Fibroblast of gingiva (primary cell): ENCODE measurements at regions not wholly inside any gene's neighbourhood (a gene's known extent, or its start where the extent isn't known, plus 50 kb on each side); places are given as distances from the start of the nearest gene placed in this dataset.

Experiments
- DNase-seq: peaks from one replicate; pipeline ENCODE4 v3.0.0-alpha.2; 2011; ENCODE audit warnings: low read depth

GRCh38 chr5:4941957-4942830 is 197.9 kb upstream of the ADAMTS16 start:
- no peak for DNase-seq

GRCh38 chr5:4942831-4943178 is 197.3 kb upstream of the ADAMTS16 start:
- DNase-seq, result no peak

- no peak for DNase-seq
Measured at GRCh38 chr5:4945296-4945695, 194.8 kb upstream of the ADAMTS16 start.

GRCh38 chr5:4947106-4947505 is 193.0 kb upstream of the ADAMTS16 start:
- DNase-seq, result no peak

- DNase-seq, result no peak
Measured at GRCh38 chr5:4947893-4948536, 192.1 kb upstream of the ADAMTS16 start.

GRCh38 chr5:4949108-4949507 is 191.0 kb upstream of the ADAMTS16 start:
- no peak for DNase-seq

GRCh38 chr5:4953576-4953975 is 186.6 kb upstream of the ADAMTS16 start:
- DNase-seq, result no peak

- no peak for DNase-seq
Measured at GRCh38 chr5:4954048-4954447, 186.1 kb upstream of the ADAMTS16 start.

GRCh38 chr5:4963265-4963664 is 176.9 kb upstream of the ADAMTS16 start:
- DNase-seq, result no peak

- DNase-seq, result no peak
Measured at GRCh38 chr5:4969351-4969750, 170.8 kb upstream of the ADAMTS16 start.

- DNase-seq, result no peak
Measured at GRCh38 chr5:4970171-4970570, 170.0 kb upstream of the ADAMTS16 start.

GRCh38 chr5:4976902-4977301 is 163.2 kb upstream of the ADAMTS16 start:
- DNase-seq, result no peak

GRCh38 chr5:4977416-4978110 is 162.6 kb upstream of the ADAMTS16 start:
- no peak for DNase-seq

GRCh38 chr5:4980201-4980600 is 159.9 kb upstream of the ADAMTS16 start:
- no peak for DNase-seq

GRCh38 chr5:4981608-4982007 is 158.5 kb upstream of the ADAMTS16 start:
- DNase-seq, result no peak

- DNase-seq, result no peak
Measured at GRCh38 chr5:4983701-4984100, 156.4 kb upstream of the ADAMTS16 start.

- DNase-seq, result no peak
Measured at GRCh38 chr5:4984461-4984860, 155.7 kb upstream of the ADAMTS16 start.

- DNase-seq, result no peak
Measured at GRCh38 chr5:4987431-4987830, 152.7 kb upstream of the ADAMTS16 start.

GRCh38 chr5:4989118-4989517 is 151.0 kb upstream of the ADAMTS16 start:
- DNase-seq, result no peak

- no peak for DNase-seq
Measured at GRCh38 chr5:4990017-4990416, 150.1 kb upstream of the ADAMTS16 start.

- DNase-seq, result no peak
Measured at GRCh38 chr5:4990462-4990861, 149.7 kb upstream of the ADAMTS16 start.

- no peak for DNase-seq
Measured at GRCh38 chr5:4991925-4992324, 148.2 kb upstream of the ADAMTS16 start.

- DNase-seq, result no peak
Measured at GRCh38 chr5:4995014-4995413, 145.1 kb upstream of the ADAMTS16 start.
